Lung (tissue), 11 donors: ENCODE measurements at regions not wholly inside any gene's neighbourhood (a gene's known extent, or its start where the extent isn't known, plus 50 kb on each side); places are given as distances from the start of the nearest gene placed in this dataset.

Source experiments
- ATAC-seq: fragments of 200-7000 bp; cut with Tn5 transposase; one replicate; pipeline ENCODE4 v1.9.1; 2020; ENCODE audit warnings: moderate number of reproducible peaks; ENCODE audit not compliant: insufficient read depth, low FRiP score
- DNase-seq, 3 donors: peaks; one replicate each; pipeline ENCODE4 v3.0.0-alpha.2; 2013 to 2017
- H3K27ac ChIP-seq, 2 donors: one replicate each; pipeline ENCODE4 v1.5.1; 2013; ENCODE audit warnings: mild to moderate bottlenecking in 2 of 2, moderate library complexity in 2 of 2, control low read depth in 1 of 2, inconsistent platforms in 1 of 2, low read depth in 1 of 2, low read length in 1 of 2
- H3K27me3 ChIP-seq, 3 donors: one replicate each; pipeline ENCODE4 v1.5.1; 2013; ENCODE audit warnings: low read length in 2 of 3; ENCODE audit not compliant: control insufficient read depth in 3 of 3, insufficient read depth in 3 of 3
- H3K36me3 ChIP-seq, 4 donors: one replicate each; pipeline ENCODE4 v1.5.1; 2013; ENCODE audit warnings: low read length in 4 of 4, mild to moderate bottlenecking in 1 of 4, moderate library complexity in 1 of 4; ENCODE audit not compliant: control insufficient read depth in 4 of 4, insufficient read depth in 4 of 4
- H3K4me1 ChIP-seq, 5 donors: one replicate each; pipeline ENCODE4 v1.5.1; 2013; ENCODE audit warnings: low read length in 5 of 5, mild to moderate bottlenecking in 2 of 5, moderate library complexity in 1 of 5; ENCODE audit not compliant: control insufficient read depth in 5 of 5, insufficient read depth in 5 of 5
- H3K4me3 ChIP-seq: one replicate; pipeline ENCODE4 v1.5.1; 2013; ENCODE audit warnings: mild to moderate bottlenecking, control low read depth, moderate library complexity
- H3K9ac ChIP-seq, 2 donors: one replicate each; pipeline ENCODE4 v1.5.1; 2013; ENCODE audit warnings: low read length in 2 of 2, control low read depth in 1 of 2; ENCODE audit not compliant: insufficient read depth in 1 of 2
- H3K9me3 ChIP-seq, 4 donors: one replicate each; pipeline ENCODE4 v1.5.1; 2013; ENCODE audit warnings: low read length in 3 of 4, mild to moderate bottlenecking in 1 of 4, moderate library complexity in 1 of 4; ENCODE audit not compliant: control insufficient read depth in 4 of 4, insufficient read depth in 3 of 4
- CTCF ChIP-seq: IDR thresholded peaks from 2 replicates; pipeline ENCODE4 v1.5.1; 2012; ENCODE audit warnings: mild to moderate bottlenecking; ENCODE audit errors: control extremely low read depth, extremely low read depth
- WGBS, 2 donors: extraction: QIAGEN DNeasy Blood & Tissue Kit; methylation state at CpG; one replicate each; pipeline ENCODE4 v1.1.7; 2013; 5-methylcytosine and 5-hydroxymethylcytosine counted together
- donor health status: control.
- donor health status: control.
- donor health status: Bipolar disorder and iron deficiency.
- donor health status: healthy.
- donor health status: DM: yes; HTN: yes; CAD: no.

- H3K27ac ChIP-seq: no peak overlapping the region
- H3K27me3 ChIP-seq: no peaks in the 10 kb centered on the region
- DNase-seq (peak in 2 of 3 donors; percentile 37 to 54), ATAC-seq (no peak)
- TF ChIP-seq CTCF: no peak
- peaks cover 0 to 3% (median 0%) of the 10 kb centered on the region in 4 donors for H3K9me3 ChIP-seq
- no peak overlapping the region for H3K9ac ChIP-seq
- 12 to 33% methylated on average over 7 of the region's 7 CpGs for WGBS, 2 donors
- H3K4me3 ChIP-seq: no peak overlapping the region
- peaks cover 0 to 43% (median 12%) of the 10 kb centered on the region in 5 donors for H3K4me1 ChIP-seq
- H3K36me3 ChIP-seq: no peaks in the 10 kb centered on the region
Measured at GRCh38 chr1:231108516-231109302, 53.1 kb upstream of the TRIM67 start.

- ATAC-seq (no peak), DNase-seq (no peak)
- H3K9ac ChIP-seq: no peak overlapping the region
- WGBS, 2 donors: 79 to 85% methylated on average over 12 of the region's 12 CpGs
- no peak overlapping the region for H3K27ac ChIP-seq
- H3K27me3 ChIP-seq: no peaks in the 10 kb centered on the region
- H3K36me3 ChIP-seq: no peaks in the 10 kb centered on the region
- H3K4me1 ChIP-seq: peaks cover 0 to 50% (median 12%) of the 10 kb centered on the region in 5 donors
- peaks cover 0 to 3% (median 0%) of the 10 kb centered on the region in 4 donors for H3K9me3 ChIP-seq
- H3K4me3 ChIP-seq: no peak overlapping the region
- TF ChIP-seq CTCF: no peak
Measured at GRCh38 chr1:231107600-231108326, 54.1 kb upstream of the TRIM67 start.

GRCh38 chr1:231107151-231107550, 54.7 kb upstream of the TRIM67 start:
- no peak for ATAC-seq
- no peak for TF ChIP-seq CTCF
- Histone ChIP-seq H3K9ac (no peak overlapping the region), H3K27me3 (no peaks in the 10 kb centered on the region), H3K9me3 (peaks cover 0 to 1% (median 0%) of the 10 kb centered on the region in 4 donors), H3K4me3 (no peak overlapping the region), H3K27ac (no peak overlapping the region), H3K36me3 (no peaks in the 10 kb centered on the region), H3K4me1 (peaks cover 0 to 50% (median 12%) of the 10 kb centered on the region in 5 donors)
- no peak for DNase-seq
- WGBS, 2 donors: 83 to 91% methylated on average over 8 of the region's 8 CpGs
